ENCODE measurements at regions not wholly inside any gene's neighbourhood (a gene's known extent, or its start where the extent isn't known, plus 50 kb on each side); places are given as distances from the start of the nearest gene placed in this dataset.
A peak's percentile ranks its signal among the peaks of the same experiment; 100 is the strongest.

DNA sequence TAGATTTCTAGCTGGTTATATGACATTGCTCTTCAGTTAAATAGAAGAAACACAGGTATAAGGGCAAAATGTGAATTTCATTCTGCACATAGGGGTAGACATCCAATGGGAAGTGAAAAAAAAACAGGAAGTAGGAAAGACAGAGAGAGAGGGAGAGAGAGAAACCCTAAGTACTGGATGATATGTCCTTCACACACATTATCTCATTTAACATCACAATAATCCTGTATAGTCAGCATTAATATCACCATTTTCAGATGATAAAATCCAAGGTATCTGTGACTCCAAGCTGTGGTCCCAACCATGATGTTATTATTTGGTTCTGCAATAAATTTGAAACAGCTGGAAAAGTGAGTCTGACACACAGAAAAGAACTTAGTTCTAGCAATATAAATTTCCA lies 759.9 kb downstream of the SATB2 start:
- no peak for DNase-seq

DNA sequence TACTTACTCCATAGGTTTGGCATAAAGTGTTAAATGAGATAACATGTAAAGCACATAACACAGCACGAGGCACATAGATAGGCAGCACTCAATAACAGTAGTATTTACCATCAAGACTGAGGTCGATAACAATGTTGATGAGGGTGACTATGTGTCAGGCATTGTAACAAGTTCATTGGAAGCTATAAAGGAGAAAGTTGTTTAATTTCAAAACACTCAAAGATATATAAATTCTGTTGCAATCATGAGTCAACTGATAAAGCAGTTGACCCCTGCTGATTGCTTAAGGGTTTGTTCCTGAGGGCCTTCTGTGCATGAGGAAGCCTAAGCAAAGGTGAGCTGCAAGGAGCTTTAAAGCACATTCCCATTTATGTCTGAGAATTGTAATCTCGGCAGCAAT lies 760.5 kb downstream of the SATB2 start:
- no peak for DNase-seq

DNA sequence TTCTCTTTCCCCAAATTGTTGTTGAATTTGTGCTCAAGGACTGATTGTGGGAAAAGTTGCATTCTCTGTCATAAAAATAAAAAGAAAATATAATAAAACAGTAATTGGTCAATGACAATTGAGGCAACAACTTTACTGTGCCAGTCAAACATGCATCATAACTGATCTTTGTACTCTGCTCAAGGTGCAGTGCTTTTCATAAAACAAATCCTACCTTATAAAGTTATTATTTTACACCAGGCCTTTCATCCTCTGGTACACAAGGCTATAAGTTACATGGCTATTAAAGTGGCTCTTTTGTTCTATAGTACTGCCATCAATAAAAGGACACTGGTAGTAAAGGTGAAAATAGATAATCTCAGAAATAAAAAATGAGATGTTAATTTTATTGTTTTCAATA lies 761.9 kb downstream of the SATB2 start:
- no peak for DNase-seq

DNA sequence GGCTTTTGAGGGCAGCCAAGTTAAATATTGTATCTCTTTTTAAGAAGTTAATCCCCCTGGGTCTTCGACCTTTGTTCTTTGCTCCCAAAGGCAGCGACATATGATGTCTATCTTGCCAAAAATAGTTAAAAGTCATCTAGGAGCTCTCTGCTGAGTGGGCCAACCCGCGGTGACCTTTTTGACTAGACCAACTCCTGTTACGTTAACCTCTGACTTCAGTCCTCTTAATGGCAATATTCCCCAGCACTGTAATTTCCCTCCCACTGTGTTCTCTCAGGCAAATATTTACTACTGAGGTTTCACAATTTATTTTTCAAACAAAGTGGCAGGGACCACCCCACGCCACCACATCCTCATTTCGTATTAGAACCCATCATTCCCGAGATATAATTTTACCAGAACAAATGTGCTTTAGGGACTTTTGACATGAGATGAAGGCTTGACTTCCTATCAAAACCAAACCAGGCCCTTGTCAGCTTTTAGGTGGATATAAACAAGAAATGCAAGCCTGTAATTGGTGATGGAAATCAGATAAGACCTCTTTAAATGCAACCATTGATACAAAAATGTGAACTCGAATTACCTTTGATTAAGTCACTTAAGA lies 764.7 kb downstream of the SATB2 start:
- no peak for DNase-seq

DNA sequence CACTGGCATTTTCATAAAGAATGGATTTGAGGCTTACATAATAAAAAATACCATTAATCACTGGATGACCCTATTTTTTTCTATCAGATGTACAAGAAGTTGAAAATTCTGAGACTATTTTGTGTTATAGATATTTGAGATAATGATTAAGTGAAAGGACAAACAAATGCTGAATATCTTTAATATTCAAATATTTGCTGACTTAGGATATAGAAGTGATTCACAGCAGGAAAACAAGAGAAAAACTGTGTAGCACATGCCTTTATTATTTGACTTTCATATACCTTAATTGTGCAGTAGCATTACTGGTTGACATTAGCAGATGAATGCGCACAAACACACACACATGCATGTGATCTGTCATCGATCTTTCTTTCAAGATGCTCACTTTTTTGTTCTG lies 766.5 kb downstream of the SATB2 start:
- DNase-seq, result no peak

DNA sequence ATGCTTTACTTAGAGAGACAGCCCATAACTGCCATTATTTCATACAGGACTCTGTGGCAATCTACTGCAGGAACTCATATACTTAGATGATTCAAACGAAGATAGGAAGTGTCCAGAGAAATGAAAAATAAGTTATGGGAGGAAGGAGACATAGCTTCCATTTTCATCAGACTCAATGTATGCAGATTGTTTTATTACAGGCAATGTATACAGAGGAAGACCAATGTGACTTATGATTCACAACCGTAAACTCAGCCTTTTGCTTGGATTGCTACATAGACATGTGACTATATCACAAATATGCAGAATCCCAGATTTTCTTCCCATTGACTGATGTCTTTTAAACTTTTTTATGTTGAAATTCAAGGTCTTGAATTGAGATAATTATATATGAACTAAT lies 793.4 kb downstream of the SATB2 start:
- no peak for DNase-seq

DNA sequence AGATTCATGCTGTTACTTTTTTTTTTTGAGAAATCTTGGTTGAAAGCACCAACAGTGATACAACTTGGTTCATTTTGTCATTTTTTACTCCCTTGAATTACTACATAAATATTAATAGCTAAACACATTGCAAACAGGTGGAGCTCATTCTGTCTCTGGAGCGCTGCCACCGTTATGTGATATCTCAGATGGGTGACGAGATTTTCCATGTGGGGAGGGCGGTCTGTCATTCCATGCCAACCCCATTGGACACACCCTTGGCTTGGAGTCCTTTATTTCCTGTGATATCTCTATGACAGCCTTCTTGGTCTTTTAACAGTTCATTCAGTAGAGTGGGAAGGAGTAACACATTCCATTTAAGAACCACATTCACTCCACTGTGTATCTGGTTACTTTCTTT lies 794.8 kb downstream of the SATB2 start:
- DNase-seq, result no peak

DNA sequence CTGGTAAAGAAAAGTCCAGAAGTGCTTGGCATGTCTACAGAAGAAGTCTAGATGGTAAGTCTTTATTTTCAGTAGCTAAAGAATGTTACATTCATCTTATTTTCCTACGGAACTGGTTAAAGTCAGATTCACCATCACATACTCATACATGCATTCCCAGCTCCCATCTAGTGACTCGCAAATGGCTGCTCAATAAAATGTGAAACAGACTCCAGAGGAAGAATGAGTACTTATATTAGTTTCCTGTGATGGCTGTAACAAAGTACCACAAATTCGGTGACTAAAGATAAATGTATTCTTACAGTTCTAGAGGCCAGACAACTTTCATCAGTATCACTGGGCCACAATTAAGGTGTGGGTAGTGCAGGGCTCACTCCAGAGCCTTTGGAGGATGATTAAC lies 797.2 kb downstream of the SATB2 start:
- DNase-seq, result no peak

DNA sequence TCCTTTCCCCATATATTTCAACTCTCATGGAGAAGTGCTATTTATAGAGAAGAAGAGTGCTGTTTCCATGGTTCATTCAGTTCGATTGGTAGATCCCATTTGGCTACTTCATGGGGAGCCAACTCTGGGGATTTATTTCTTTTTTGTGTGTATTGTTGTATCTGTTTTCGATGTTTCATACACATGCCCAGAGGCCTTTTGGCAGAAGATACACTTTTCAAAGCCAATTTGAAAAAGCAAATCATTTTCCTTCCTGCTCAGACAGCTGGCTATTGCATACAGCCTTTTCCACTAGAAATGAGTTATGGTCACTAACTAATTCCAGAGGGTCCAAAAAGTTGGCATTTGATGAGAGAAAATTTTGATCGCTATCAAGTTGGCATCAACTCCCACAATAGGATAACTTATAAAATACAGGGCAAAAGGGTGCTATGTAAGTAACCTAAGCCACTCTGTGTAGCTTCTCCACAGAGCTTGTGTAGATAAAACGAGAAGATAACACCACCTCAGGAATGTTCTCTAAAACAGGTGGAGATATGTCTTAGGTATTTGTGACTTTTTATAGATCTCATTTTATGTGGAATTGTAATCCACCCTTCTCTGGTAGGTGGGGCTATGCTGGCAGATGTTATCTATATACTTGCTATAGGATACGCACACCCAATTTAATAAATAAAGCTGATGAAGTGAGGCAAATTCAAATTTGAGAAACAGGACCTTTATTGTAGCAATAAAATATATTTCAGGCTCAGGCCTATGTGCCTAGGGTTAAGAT lies 798.5 kb downstream of the SATB2 start:
- no peak for DNase-seq

DNA sequence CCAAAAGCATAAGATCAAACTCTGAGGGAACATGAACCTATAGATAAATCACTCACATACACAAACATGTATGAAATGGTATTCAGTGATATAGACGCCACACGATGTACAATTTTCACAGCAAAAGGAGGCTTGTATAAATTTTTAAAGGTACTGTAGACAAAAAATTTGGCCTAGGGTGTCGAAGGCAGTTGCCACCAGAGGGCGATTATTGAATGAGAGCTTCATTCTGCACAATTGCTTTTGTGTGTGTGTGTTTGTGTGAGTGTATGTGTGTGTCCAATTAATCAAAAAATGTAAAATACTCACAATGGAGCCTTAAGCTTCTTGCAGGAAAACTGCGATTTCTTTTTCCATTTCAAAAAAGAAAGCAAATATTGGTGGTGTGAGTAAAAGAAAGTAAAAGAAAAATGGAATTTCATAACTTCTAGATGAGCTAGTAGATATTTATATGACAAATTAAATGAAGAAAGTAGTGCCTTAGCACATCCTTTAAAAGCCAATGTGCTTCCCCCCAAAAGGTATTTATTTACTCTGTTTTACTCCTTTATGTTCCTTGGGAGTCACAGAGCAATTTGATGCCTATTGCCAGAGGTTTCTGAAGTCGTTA lies 800.1 kb downstream of the SATB2 start:
- DNase-seq, result peak in 1 of 5 experiments; percentile 5

DNA sequence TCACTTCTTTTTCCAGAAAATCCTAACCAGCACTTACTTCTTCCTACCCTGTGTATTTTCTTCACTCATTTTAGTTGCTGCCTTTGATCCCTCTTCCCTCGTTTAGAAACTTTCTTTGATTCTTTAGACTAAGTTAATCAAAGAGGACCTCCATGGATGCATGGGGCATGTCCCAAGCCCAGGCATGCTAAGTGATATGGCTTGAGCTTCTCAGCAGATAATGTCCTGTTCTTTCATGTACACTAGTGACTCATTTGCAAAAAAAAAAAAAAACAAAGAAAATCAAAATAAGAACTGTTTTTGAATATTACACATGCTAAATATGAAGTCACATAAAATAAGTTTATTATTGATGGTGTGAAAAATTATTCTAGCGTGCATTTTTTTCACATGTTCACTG lies 800.9 kb downstream of the SATB2 start:
- DNase-seq, result no peak

DNA sequence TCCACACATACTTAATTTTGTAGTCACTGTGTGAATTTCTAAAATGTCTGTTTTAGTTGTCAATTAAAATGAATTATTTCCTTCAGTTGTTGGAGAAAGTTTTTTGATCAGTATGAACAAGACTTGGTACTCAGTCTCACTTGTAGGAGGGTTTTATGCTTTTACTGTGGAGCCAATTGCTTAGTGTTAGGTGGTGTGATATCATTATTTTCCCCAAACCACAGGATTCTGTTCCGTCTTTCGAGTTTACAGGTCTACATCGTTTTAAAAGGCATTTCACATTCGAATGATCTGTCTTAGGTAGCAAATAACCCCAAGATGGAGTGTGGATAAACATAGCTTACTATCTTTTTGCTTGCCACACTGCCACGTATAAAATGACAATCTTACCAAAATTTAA lies 803.1 kb downstream of the SATB2 start:
- no peak for DNase-seq

DNA sequence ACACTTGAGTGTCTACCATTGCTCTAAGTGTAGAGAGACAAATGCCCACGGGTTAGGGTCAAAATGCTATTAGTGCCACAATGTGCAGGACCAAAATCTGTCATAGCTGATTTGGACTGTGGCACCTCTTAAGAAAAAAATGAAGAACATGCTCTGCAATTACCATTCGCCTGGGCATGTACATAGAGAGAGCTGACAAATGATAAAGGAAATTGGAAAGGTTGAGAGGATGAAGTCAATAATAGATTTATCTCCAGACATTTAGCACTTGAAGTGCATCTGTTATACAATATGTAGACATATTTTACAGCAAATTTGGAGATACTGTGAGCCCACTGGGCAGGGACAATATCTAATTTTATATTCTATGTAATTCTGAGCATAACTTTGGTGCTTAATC lies 804.4 kb downstream of the SATB2 start:
- DNase-seq, result no peak

DNA sequence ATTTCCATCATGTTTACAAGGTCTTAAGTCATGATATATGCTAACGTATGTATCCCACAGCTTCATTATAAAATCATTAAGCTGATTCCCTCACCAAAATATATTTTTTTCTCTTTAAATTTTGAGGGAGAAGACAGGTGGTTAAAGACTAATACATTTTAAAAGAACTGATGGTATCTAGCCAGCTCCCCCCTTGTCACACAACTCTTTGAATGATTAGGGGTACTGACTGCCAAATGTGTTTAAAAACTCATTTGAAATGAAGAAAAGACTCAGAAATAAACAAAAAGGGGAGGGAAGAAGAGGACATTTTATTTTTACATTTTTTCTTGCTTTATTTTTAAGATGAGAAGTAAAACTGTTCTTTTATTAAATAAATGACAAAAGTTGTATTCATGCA lies 805.3 kb downstream of the SATB2 start:
- no peak for DNase-seq

DNA sequence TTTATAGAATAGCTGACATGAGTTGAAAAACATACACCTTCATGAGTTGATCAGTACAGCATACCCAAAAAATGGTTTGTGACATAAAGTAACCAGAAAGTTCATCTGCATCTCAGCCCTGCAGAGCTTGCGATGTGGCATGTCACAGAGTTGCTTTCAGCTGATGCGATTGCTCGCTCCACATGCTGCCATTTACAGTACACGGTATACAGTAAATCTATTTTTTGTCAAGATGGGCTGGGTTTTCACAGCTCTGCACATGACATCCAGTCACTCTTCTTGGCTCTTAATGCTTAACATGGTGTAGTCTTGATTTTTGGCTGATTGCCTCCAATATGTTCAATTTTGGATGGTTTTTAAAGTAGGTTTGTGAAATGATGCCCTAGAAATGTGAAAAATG lies 811.9 kb downstream of the SATB2 start:
- no peak for DNase-seq

DNA sequence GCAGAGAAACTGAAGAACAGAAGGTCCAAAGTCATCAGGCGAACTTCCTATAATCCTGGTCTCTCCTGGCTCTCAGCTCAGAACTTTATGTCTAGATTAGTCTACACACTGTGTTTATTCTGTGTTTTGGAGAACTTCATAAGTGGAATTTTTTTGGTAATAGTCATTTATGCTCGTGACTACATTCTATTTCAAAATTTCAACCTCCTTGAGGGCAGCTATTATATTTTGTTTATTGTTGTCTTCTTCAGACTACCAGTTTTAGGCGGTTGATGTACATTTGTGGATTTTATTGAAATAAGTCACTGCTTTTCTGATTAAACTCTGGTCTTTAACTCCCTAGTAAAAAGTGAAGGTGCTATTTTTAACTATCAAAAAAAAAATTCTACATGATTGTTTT lies 816.6 kb downstream of the SATB2 start:
- no peak for DNase-seq

DNA sequence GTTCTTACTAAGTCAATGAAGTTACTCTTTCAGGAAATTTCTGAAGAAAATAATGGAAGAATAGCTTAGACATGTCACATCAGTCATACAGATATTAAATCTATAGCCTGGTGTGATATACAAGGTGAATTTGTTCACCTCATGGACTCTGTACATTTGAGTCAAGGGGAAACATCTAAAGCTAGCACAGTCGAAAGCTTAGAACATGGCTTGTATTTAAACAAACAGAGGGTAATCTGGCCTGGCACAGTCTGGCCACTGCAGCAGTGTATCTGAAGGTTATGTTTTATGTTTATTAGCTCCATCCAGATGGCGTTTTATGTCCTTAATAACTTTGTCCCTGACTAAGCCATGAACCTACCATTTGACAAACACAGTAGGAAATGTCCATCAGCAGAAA lies 817.3 kb downstream of the SATB2 start:
- DNase-seq, result no peak

DNA sequence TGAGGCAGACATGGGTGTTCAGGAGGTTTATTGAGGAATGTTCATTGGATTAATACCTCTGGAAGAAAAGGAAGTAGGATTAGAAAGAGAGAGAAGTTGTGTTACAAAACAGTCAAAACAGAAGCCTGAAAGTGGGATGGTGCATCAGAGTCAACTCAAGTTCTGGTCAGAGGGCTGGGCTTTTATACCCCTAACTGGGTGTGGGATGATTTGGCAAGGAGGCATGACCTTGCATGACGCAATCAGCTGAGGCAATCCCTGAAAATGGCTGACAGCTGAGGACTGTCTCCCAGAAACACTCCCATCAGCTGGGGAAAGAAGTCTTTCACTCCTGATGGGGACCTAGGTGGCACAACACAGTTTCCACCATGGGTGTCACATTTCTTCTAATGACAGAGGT lies 818.2 kb downstream of the SATB2 start:
- DNase-seq, result no peak

DNA sequence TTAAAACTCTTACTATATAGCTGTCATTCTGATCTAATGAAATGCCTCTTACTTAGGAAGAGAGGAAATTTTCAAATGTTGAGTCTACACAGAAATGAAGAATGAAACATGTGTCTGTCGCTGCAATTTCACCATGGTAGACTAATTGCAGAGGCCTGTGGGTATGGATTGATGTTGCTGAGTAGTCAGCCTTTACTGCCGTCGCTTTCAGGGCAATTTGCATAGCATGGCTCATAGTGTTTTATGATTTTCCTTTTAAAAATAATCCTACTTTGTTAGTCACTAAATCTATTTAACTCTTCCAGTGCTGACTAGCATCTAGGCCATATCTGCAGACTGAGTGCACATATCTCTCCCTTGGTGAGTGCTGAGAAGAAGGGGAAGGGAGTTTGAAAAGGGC lies 819.2 kb downstream of the SATB2 start:
- no peak for DNase-seq

DNA sequence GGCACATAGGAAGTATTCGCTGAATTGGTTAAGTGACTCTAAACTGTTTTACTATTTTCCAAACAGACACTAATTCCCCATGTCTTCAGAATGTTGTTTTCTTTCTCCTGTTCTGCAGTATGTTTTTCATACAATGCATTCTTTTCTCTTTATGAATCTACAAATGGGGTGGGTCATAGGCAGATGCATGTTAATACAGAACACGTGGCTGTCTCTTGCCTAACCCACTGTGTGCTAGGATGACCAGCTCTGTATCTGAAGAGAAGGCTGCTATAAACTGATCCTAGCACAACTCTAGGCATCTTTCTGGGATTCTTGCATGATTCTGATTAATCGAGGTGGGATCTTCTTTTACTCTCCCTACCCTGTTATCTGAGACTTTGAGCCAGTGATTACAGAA lies 826.0 kb downstream of the PLCL1 start:
- DNase-seq, result no peak

DNA sequence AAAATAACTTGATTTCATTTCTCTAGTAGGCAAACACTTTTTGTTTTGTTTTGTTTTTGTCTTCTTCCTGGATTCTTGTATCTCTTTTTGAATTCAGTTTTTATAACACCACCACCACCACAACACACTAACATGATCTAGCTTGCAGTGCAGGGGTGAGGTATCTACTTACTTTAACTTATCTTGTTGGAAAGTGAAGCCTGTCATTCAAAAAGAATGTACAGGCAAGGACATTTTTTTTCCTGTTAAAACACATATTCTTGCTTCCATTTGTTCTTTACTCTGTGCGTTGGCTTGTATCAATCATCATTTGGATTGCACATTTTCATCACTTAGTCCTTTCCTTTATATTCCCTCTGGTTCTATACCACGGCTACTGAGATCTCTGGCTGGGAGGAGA lies 824.2 kb downstream of the PLCL1 start:
- no peak for DNase-seq

DNA sequence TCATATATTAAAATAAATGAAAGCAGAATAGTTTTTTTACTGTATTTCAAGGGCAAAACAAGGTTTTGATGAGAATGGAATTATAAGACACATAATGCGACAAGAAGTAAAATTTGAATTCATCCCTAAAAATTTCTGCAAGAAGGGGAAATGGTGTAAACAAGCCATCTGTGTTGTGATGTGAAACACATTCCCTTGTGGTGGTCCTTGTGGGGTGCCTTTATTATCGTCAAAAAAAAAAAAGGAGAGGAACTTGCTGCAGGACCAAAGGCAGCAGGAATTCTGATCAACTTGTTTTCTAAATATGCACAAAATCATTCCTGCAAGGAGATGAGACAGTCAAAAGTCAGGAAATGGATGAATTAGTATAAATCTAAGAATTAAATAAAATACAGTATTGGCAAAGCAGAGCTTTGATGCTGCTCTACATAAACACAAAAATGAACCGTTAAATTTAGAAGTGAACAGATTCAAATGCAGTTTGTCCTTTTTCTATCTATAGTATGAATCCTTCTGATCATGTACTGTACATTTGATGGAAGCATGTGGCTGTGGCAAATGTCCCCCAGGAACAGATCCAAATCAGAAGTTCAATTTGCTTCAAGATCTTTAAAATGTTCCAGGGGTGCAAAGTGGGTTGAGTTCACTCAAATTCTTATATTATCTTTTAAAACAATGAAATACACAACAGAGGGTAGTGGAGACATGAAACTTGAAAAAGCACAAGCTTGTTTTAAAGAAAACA lies 818.8 kb downstream of the PLCL1 start:
- DNase-seq, result no peak

DNA sequence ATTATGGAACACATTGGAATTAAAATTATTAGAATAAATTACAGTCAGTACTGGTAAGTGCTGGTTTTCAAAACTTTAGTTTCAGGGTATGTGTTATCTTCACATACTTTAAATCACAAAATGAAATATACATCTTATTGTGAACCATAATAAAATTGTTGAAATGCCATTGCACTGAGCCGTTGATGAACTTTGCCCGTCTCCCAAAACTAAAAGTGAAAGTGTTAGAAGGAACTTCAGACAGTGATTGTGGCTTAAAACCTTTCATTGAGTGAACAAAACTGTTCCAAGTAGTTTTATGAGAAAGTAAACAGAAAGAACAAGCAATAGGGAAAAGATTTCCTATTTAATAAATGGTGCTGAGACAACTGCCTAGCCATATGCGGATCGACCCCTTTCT lies 811.6 kb downstream of the PLCL1 start:
- no peak for DNase-seq

DNA sequence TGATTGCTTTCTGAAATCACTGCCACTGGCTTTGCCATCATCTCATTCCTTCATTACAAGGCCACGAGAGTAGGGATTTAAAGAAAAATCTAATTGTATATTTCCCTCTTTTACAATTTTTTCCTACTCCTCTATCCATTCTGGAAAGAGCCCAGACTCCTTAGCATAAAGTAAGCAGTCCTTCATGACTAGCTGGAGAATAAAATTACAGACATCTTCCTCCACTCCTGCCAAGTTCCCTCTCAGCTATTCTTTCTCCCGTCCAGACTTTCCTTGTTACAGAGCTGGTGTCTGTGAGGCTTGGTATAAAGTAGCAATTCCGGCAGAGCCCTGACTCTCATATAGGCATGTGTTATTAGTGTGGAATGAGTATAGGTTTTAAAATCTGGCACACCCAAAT lies 806.8 kb downstream of the PLCL1 start:
- DNase-seq, result no peak

All from T-helper 2 cell (primary cell).